Neural progenitor cell (in vitro differentiated cells): ENCODE measurements at regions not wholly inside any gene's neighbourhood (a gene's known extent, or its start where the extent isn't known, plus 50 kb on each side); places are given as distances from the start of the nearest gene placed in this dataset.
A peak's percentile ranks its signal among the peaks of the same experiment; 100 is the strongest.

ENCODE experiments used
- DNase-seq: peaks from one replicate; pipeline ENCODE4 v3.0.0-alpha.2; 2016; ENCODE audit warnings: low spot score
- H2AFZ ChIP-seq: fragments of 200-600 bp; sonication (generic); replicated peaks from 2 replicates; pipeline ENCODE4 v1.6.1; 2016; ENCODE audit warnings: antibody characterized with exemption
- H3F3A ChIP-seq: fragments of 200-600 bp; sonication (generic); 2 replicates; pipeline ENCODE4 v1.6.1; 2016; ENCODE audit warnings: antibody characterized with exemption, low read depth
- H3K27ac ChIP-seq: fragments of 200-600 bp; sonication (generic); 2 replicates; pipeline ENCODE4 v1.5.1; 2016; ENCODE audit warnings: mild to moderate bottlenecking
- H3K27me3 ChIP-seq: fragments of 200-600 bp; sonication (generic); 2 replicates; pipeline ENCODE4 v1.6.1; 2016; ENCODE audit warnings: mild to moderate bottlenecking, moderate library complexity
- H3K36me3 ChIP-seq: fragments of 200-600 bp; sonication (generic); 2 replicates; pipeline ENCODE4 v1.5.1; 2016
- H3K4me1 ChIP-seq: fragments of 200-600 bp; sonication (generic); 2 replicates; pipeline ENCODE4 v1.6.1; 2016; ENCODE audit warnings: mixed run types
- H3K4me2 ChIP-seq: fragments of 200-600 bp; sonication (generic); 2 replicates; pipeline ENCODE4 v1.6.1; 2016
- H3K4me3 ChIP-seq: fragments of 200-600 bp; sonication (generic); 2 replicates; pipeline ENCODE4 v1.5.1; 2016
- H3K79me2 ChIP-seq: fragments of 200-600 bp; sonication (generic); 2 replicates; pipeline ENCODE4 v1.6.1; 2016; ENCODE audit warnings: low read depth
- H3K9ac ChIP-seq: fragments of 200-600 bp; sonication (generic); 2 replicates; pipeline ENCODE4 v1.6.1; 2016
- H3K9me3 ChIP-seq: fragments of 200-600 bp; sonication (generic); 2 replicates; pipeline ENCODE4 v1.5.1; 2016; ENCODE audit warnings: low read depth
- H4K20me1 ChIP-seq: fragments of 200-600 bp; sonication (generic); 2 replicates; pipeline ENCODE4 v1.6.1; 2016; ENCODE audit warnings: low read depth
- H3K27ac Mint-ChIP-seq: 3 replicates; pipeline ENCODE4 v1.8.0; 2021; ENCODE audit warnings: mixed read lengths
- H3K27me3 Mint-ChIP-seq: 2 replicates; pipeline ENCODE4 v1.8.0; 2022; ENCODE audit warnings: low read depth, mild to moderate bottlenecking, inconsistent platforms, moderate library complexity, mixed read lengths; ENCODE audit not compliant: insufficient read depth
- H3K36me3 Mint-ChIP-seq: 3 replicates; pipeline ENCODE4 v1.8.0; 2021; ENCODE audit warnings: mixed read lengths
- H3K4me1 Mint-ChIP-seq: 3 replicates; pipeline ENCODE4 v1.8.0; 2021; ENCODE audit warnings: mixed read lengths
- H3K4me3 Mint-ChIP-seq: 3 replicates; pipeline ENCODE4 v1.8.0; 2021; ENCODE audit warnings: mild to moderate bottlenecking, moderate library complexity, mixed read lengths
- H3K9me3 Mint-ChIP-seq: 3 replicates; pipeline ENCODE4 v1.8.0; 2020; ENCODE audit warnings: mixed read lengths
- EZH2 ChIP-seq: fragments of 200-600 bp; sonication (generic); IDR thresholded peaks from 2 replicates; pipeline ENCODE4 v1.6.1; 2017; ENCODE audit warnings: antibody characterized with exemption, mild to moderate bottlenecking, moderate library complexity
- EZH2phosphoT487 ChIP-seq: fragments of 200-600 bp; sonication (generic); IDR thresholded peaks from 2 replicates; pipeline ENCODE4 v1.6.1; 2017; ENCODE audit warnings: antibody characterized with exemption
- TF ChIP-seq, protein P1 (sequence below): fragments of 200-600 bp; sonication (generic); IDR thresholded peaks from 2 replicates; pipeline ENCODE4 v1.5.1; 2017; ENCODE audit warnings: antibody characterized with exemption, mild to moderate bottlenecking

GRCh38 chr6:3665608-3666007 lies 85.9 kb downstream of the PXDC1 start:
- H4K20me1 ChIP-seq = no peaks in the 10 kb centered on the region
- H3K9me3 ChIP-seq = no peaks in the 10 kb centered on the region
- H2AFZ ChIP-seq = no peak overlapping the region
- TF ChIP-seq EZH2phosphoT487 (no peak), EZH2 (no peak)
- TF ChIP-seq, protein P1, sequence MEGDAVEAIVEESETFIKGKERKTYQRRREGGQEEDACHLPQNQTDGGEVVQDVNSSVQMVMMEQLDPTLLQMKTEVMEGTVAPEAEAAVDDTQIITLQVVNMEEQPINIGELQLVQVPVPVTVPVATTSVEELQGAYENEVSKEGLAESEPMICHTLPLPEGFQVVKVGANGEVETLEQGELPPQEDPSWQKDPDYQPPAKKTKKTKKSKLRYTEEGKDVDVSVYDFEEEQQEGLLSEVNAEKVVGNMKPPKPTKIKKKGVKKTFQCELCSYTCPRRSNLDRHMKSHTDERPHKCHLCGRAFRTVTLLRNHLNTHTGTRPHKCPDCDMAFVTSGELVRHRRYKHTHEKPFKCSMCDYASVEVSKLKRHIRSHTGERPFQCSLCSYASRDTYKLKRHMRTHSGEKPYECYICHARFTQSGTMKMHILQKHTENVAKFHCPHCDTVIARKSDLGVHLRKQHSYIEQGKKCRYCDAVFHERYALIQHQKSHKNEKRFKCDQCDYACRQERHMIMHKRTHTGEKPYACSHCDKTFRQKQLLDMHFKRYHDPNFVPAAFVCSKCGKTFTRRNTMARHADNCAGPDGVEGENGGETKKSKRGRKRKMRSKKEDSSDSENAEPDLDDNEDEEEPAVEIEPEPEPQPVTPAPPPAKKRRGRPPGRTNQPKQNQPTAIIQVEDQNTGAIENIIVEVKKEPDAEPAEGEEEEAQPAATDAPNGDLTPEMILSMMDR = no peak
- H3K4me2 ChIP-seq = no peak overlapping the region
- no peak overlapping the region for H3K27ac ChIP-seq
- H3K27me3 Mint-ChIP-seq = no peaks in the 10 kb centered on the region
- no peaks in the 10 kb centered on the region for H3K79me2 ChIP-seq
- peaks cover 13% of the 10 kb centered on the region for H3K9me3 Mint-ChIP-seq
- no peaks in the 10 kb centered on the region for H3K27me3 ChIP-seq
- H3F3A ChIP-seq = no peaks in the 10 kb centered on the region
- no peak overlapping the region for H3K27ac Mint-ChIP-seq
- DNase-seq = no peak
- H3K4me1 ChIP-seq = peaks cover 16% of the 10 kb centered on the region
- no peak overlapping the region for H3K4me3 ChIP-seq
- H3K36me3 Mint-ChIP-seq = no peaks in the 10 kb centered on the region
- no peak overlapping the region for H3K9ac ChIP-seq
- H3K4me3 Mint-ChIP-seq = no peak overlapping the region
- no peaks in the 10 kb centered on the region for H3K36me3 ChIP-seq
- H3K4me1 Mint-ChIP-seq = peaks cover 7% of the 10 kb centered on the region

GRCh38 chr6:3664625-3665041 lies 86.9 kb downstream of the PXDC1 start:
- Mint-ChIP-seq H3K27ac (no peak overlapping the region), H3K27me3 (no peaks in the 10 kb centered on the region), H3K36me3 (no peaks in the 10 kb centered on the region), H3K4me1 (peaks cover 7% of the 10 kb centered on the region), H3K4me3 (no peak overlapping the region), H3K9me3 (peaks cover 10% of the 10 kb centered on the region)
- DNase-seq = no peak
- no peaks in the 10 kb centered on the region for H3F3A ChIP-seq
- no peaks in the 10 kb centered on the region for H3K79me2 ChIP-seq
- TF ChIP-seq EZH2 = no peak
- TF ChIP-seq, protein P1 = no peak
- no peak for TF ChIP-seq EZH2phosphoT487
- no peak overlapping the region for H3K27ac ChIP-seq
- H3K9ac ChIP-seq = no peak overlapping the region
- no peaks in the 10 kb centered on the region for H3K27me3 ChIP-seq
- peaks cover 16% of the 10 kb centered on the region for H3K4me1 ChIP-seq
- H3K9me3 ChIP-seq = no peaks in the 10 kb centered on the region
- no peak overlapping the region for H3K4me3 ChIP-seq
- H3K4me2 ChIP-seq = no peak overlapping the region
- H2AFZ ChIP-seq = peak overlapping the region; percentile 66
- no peaks in the 10 kb centered on the region for H3K36me3 ChIP-seq
- H4K20me1 ChIP-seq = no peaks in the 10 kb centered on the region

- Histone ChIP-seq H3K27me3 (no peaks in the 10 kb centered on the region), H3K4me2 (no peak overlapping the region), H4K20me1 (no peaks in the 10 kb centered on the region), H3K79me2 (no peaks in the 10 kb centered on the region), H3K4me3 (no peak overlapping the region), H3K9ac (no peak overlapping the region), H3K9me3 (no peaks in the 10 kb centered on the region), H3K36me3 (no peaks in the 10 kb centered on the region), H2AFZ (no peak overlapping the region), H3F3A (no peaks in the 10 kb centered on the region), H3K4me1 (peaks cover 16% of the 10 kb centered on the region), H3K27ac (no peak overlapping the region)
- Mint-ChIP-seq H3K4me1 (peaks cover 7% of the 10 kb centered on the region), H3K27me3 (no peaks in the 10 kb centered on the region), H3K9me3 (peaks cover 4% of the 10 kb centered on the region), H3K4me3 (no peak overlapping the region), H3K36me3 (no peaks in the 10 kb centered on the region), H3K27ac (peak overlapping the region; percentile 35)
- TF ChIP-seq EZH2phosphoT487 (no peak), EZH2 (no peak)
- TF ChIP-seq, protein P1 = no peak
- no peak for DNase-seq
Measured at GRCh38 chr6:3663811-3664210, 87.7 kb downstream of the PXDC1 start.
